Panc1 (cell line): ENCODE measurements at regions not wholly inside any gene's neighbourhood (a gene's known extent, or its start where the extent isn't known, plus 50 kb on each side); places are given as distances from the start of the nearest gene placed in this dataset.

Source experiments
- ATAC-seq: fragments of 200-7000 bp; cut with Tn5 transposase; 2 replicates; pipeline ENCODE4 v1.9.1; 2020; ENCODE audit warnings: mild to moderate bottlenecking, moderate library complexity
- BruUV-seq: library from RNA; stranded (reverse); fragments of 400-500 nt; replicated peaks from 2 replicates; lab custom pipeline; 2021; lab: Mats Ljungman, UMichigan
- CTCF ChIA-PET: fragments of 300-600 bp; sonication (Branson Sonifier 250); formaldehyde crosslinking; loops from one replicate; lab custom pipeline; 2022; ENCODE audit warnings: antibody characterized with exemption; lab: Charles Lee
- POLR2A ChIA-PET: fragments of 300-600 bp; sonication (Branson Sonifier 250); formaldehyde crosslinking; loops from one replicate; lab custom pipeline; 2022; ENCODE audit warnings: antibody characterized with exemption; lab: Charles Lee
- DNase-seq: peaks from one replicate; pipeline ENCODE4 v3.0.0-alpha.2; 2010; ENCODE audit warnings: low read depth, low spot score
- H3K27ac ChIP-seq: 2 replicates; pipeline ENCODE4 v1.5.1; 2011; ENCODE audit warnings: mild to moderate bottlenecking, low read length, inconsistent platforms
- H3K27me3 ChIP-seq: fragments of 200-500 bp; sonication (Bioruptor generic); 2 replicates; pipeline ENCODE4 v1.6.0; 2014; ENCODE audit warnings: low read length, inconsistent platforms; ENCODE audit not compliant: control insufficient read depth, insufficient read depth
- H3K36me3 ChIP-seq: fragments of 200-500 bp; sonication (Bioruptor generic); 2 replicates; pipeline ENCODE4 v1.5.1; 2014; ENCODE audit warnings: inconsistent platforms, mild to moderate bottlenecking, low read length, moderate library complexity; ENCODE audit not compliant: control insufficient read depth, insufficient read depth
- H3K4me1 ChIP-seq: 2 replicates; pipeline ENCODE4 v1.5.1; 2011; ENCODE audit warnings: inconsistent platforms, mild to moderate bottlenecking, low read length, moderate library complexity; ENCODE audit not compliant: control insufficient read depth, insufficient read depth
- H3K4me3 ChIP-seq, 2 experiments: 2 replicates each; pipeline ENCODE4 v1.5.1; 2011 to 2012; ENCODE audit warnings: low read depth in 2 of 2, low read length in 2 of 2, mild to moderate bottlenecking in 2 of 2, inconsistent platforms in 1 of 2, moderate library complexity in 1 of 2
- H3K9me3 ChIP-seq: fragments of 200-500 bp; sonication (Bioruptor generic); 2 replicates; pipeline ENCODE4 v1.5.1; 2014; ENCODE audit warnings: low read depth, mild to moderate bottlenecking, inconsistent platforms, low read length, moderate library complexity; ENCODE audit not compliant: control insufficient read depth, insufficient read depth
- POLR2AphosphoS5 ChIP-seq: IDR thresholded peaks from 2 replicates; pipeline ENCODE4 v1.6.1; 2012; ENCODE audit warnings: mild to moderate bottlenecking, low read depth, low read length, moderate library complexity
- SIN3A ChIP-seq: IDR thresholded peaks from 2 replicates; pipeline ENCODE4 v1.6.1; 2012; ENCODE audit warnings: low read depth, mild to moderate bottlenecking, low read length, moderate library complexity, borderline replicate concordance; ENCODE audit not compliant: insufficient read depth
- TCF7L2 ChIP-seq: IDR thresholded peaks from 2 replicates; pipeline ENCODE4 v1.6.1; 2011; ENCODE audit warnings: mild to moderate bottlenecking, low read depth, low read length, inconsistent platforms
- in situ Hi-C: cut with HindIII; loops from 2 replicates; pipeline ENCODE4 v1.10.0; 2016; ENCODE audit warnings: low sequenced_read_pairs, low pct_unique_long_range_greater_than_20kb
- intact Hi-C: fragments of 100-400 bp; cut with micrococcal nuclease; formaldehyde crosslinking; loops from one replicate; pipeline ENCODE4 v1.10.0; 2022; ENCODE audit not compliant: unreplicated experiment
- TF ChIP-seq, protein P1 (sequence below): fragments of 450-650 bp; IDR thresholded peaks from 2 replicates; pipeline ENCODE4 v1.5.1; 2017; ENCODE audit warnings: mild to moderate bottlenecking
- TF ChIP-seq, protein P2 (sequence below), 2 experiments: IDR thresholded peaks; 2 replicates each; pipeline ENCODE4 v1.6.1; 2011 to 2012; ENCODE audit warnings: low read depth in 2 of 2, control low read depth in 1 of 2, low read length in 1 of 2, mild to moderate bottlenecking in 1 of 2, moderate library complexity in 1 of 2; ENCODE audit not compliant: insufficient read depth in 1 of 2

DNA sequence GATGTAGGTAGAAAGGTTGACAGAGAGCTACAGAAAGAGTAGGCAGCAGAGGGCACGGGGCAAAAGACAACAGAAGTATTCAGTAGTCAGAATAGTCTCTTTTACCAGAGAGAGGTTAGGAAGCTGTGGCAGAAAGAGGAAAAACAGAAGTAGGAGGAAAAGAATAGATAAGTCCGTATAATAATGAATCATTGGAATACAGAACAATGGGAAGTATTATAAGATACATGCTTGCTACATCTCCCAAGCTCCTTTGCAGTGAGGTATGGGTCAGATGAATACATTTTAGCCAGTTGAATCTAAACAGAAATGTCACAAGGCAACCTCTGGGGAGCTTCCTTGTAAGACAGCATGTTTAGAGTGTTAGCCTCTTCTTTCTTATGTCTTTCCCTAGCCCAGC, 570.5 kb upstream of the CITED2 start:
- no peak for TF ChIP-seq TCF7L2
- TF ChIP-seq SIN3A: no peak
- TF ChIP-seq, protein P1, sequence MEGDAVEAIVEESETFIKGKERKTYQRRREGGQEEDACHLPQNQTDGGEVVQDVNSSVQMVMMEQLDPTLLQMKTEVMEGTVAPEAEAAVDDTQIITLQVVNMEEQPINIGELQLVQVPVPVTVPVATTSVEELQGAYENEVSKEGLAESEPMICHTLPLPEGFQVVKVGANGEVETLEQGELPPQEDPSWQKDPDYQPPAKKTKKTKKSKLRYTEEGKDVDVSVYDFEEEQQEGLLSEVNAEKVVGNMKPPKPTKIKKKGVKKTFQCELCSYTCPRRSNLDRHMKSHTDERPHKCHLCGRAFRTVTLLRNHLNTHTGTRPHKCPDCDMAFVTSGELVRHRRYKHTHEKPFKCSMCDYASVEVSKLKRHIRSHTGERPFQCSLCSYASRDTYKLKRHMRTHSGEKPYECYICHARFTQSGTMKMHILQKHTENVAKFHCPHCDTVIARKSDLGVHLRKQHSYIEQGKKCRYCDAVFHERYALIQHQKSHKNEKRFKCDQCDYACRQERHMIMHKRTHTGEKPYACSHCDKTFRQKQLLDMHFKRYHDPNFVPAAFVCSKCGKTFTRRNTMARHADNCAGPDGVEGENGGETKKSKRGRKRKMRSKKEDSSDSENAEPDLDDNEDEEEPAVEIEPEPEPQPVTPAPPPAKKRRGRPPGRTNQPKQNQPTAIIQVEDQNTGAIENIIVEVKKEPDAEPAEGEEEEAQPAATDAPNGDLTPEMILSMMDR: no peak
- no peak for TF ChIP-seq POLR2AphosphoS5
- TF ChIP-seq, protein P2, sequence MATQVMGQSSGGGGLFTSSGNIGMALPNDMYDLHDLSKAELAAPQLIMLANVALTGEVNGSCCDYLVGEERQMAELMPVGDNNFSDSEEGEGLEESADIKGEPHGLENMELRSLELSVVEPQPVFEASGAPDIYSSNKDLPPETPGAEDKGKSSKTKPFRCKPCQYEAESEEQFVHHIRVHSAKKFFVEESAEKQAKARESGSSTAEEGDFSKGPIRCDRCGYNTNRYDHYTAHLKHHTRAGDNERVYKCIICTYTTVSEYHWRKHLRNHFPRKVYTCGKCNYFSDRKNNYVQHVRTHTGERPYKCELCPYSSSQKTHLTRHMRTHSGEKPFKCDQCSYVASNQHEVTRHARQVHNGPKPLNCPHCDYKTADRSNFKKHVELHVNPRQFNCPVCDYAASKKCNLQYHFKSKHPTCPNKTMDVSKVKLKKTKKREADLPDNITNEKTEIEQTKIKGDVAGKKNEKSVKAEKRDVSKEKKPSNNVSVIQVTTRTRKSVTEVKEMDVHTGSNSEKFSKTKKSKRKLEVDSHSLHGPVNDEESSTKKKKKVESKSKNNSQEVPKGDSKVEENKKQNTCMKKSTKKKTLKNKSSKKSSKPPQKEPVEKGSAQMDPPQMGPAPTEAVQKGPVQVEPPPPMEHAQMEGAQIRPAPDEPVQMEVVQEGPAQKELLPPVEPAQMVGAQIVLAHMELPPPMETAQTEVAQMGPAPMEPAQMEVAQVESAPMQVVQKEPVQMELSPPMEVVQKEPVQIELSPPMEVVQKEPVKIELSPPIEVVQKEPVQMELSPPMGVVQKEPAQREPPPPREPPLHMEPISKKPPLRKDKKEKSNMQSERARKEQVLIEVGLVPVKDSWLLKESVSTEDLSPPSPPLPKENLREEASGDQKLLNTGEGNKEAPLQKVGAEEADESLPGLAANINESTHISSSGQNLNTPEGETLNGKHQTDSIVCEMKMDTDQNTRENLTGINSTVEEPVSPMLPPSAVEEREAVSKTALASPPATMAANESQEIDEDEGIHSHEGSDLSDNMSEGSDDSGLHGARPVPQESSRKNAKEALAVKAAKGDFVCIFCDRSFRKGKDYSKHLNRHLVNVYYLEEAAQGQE (IDR thresholded peaks at IDR 0.05; ENCODE audit: insufficient read depth in 1 of 2, low read depth in 2 of 2, low read length in 1 of 2): no peak
- ChIA-PET POLR2A (no interaction called here), CTCF (no interaction called here)
- in situ Hi-C loops: no loop called here
- BruUV-seq: no TSS peak
- peaks cover 6% of the 10 kb centered on the region; the same call in 1 of the 2 replicates for H3K9me3 ChIP-seq
- no peak overlapping the region for H3K4me3 ChIP-seq
- H3K27me3 ChIP-seq: no peaks in the 10 kb centered on the region
- H3K36me3 ChIP-seq: no peaks in the 10 kb centered on the region
- DNase-seq (no peak), ATAC-seq (no peak)
- H3K4me1 ChIP-seq: no peaks in the 10 kb centered on the region
- no peak overlapping the region; the same call in 1 of the 2 replicates for H3K27ac ChIP-seq
- intact Hi-C loops: no loop called here

DNA sequence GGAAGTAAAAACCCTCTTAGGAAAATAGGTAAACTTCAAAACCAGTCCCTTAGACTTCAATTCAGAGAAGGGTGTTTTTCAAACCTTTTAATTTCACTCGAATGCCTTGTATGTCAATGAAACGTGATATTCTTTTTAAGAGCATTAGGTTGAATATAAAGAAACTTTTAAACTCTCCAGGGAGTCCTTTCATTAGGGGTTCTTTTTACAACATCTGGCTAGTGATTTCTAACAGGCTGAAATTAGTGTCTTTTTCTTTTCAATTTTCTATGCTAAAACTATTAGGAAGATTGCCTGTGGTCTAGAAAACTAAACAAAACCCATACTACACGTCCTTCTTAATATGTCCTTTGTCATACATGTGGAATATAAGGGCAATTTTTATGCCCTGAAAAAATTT, 569.7 kb upstream of the CITED2 start:
- Histone ChIP-seq H3K36me3 (no peaks in the 10 kb centered on the region), H3K27me3 (no peaks in the 10 kb centered on the region), H3K27ac (no peak overlapping the region), H3K4me1 (no peaks in the 10 kb centered on the region), H3K9me3 (no peaks in the 10 kb centered on the region), H3K4me3 (no peak overlapping the region)
- BruUV-seq: no TSS peak
- DNase-seq (no peak), ATAC-seq (no peak)
- ChIA-PET POLR2A (no interaction called here), CTCF (no interaction called here)
- no peak for TF ChIP-seq TCF7L2
- no peak for TF ChIP-seq SIN3A
- TF ChIP-seq, protein P2 (IDR thresholded peaks at IDR 0.05; ENCODE audit: insufficient read depth in 1 of 2, low read depth in 2 of 2, low read length in 1 of 2): no peak
- TF ChIP-seq, protein P1: no peak
- no peak for TF ChIP-seq POLR2AphosphoS5
- intact Hi-C loops: no loop called here
- in situ Hi-C loops: no loop called here
